Fibroblast of lung (primary cell): ENCODE measurements at regions not wholly inside any gene's neighbourhood (a gene's known extent, or its start where the extent isn't known, plus 50 kb on each side); places are given as distances from the start of the nearest gene placed in this dataset.

ENCODE experiments used
- CTCF ChIP-seq, 2 donors: IDR thresholded peaks in 1 of 2; conservative IDR thresholded peaks in 1 of 2; 1 replicate in 1 of 2; 2 replicates in 1 of 2; pipeline ENCODE4 v1.5.1; 2011 to 2012; ENCODE audit warnings: low read length in 2 of 2, control low read depth in 1 of 2, inconsistent platforms in 1 of 2, low read depth in 1 of 2, mild to moderate bottlenecking in 1 of 2
- EZH2 ChIP-seq: IDR thresholded peaks from 2 replicates; pipeline ENCODE4 v1.5.1; 2012; ENCODE audit warnings: low read length, control low read depth, mild to moderate bottlenecking; ENCODE audit errors: missing control alignments

- TF ChIP-seq CTCF (conservative IDR thresholded peaks at IDR 0.05 in 1 of 2, IDR thresholded peaks at IDR 0.05 in 1 of 2; ENCODE audit: low read depth in 1 of 2, low read length in 2 of 2), result no peak
- TF ChIP-seq EZH2, result no peak
These were observed 409.0 kb upstream of the PROK2 start for GRCh38 chr3:72193771-72194430.
